Hematopoietic multipotent progenitor cell treated with erythropoietin and hydrocortisone succinate and interleukin-3 and kit ligand, for 17 days (in vitro differentiated cells): ENCODE measurements at regions not wholly inside any gene's neighbourhood (a gene's known extent, or its start where the extent isn't known, plus 50 kb on each side); places are given as distances from the start of the nearest gene placed in this dataset.
"Not testable (repeated sequence)": the region's sequence is repeated elsewhere in the genome, so short reads cannot be mapped to it uniquely, and the experiment has no call there.

Experiments
- DNase-seq: peaks from one replicate; pipeline ENCODE4 v3.0.0-alpha.2; 2015; ENCODE audit warnings: low spot score

DNA sequence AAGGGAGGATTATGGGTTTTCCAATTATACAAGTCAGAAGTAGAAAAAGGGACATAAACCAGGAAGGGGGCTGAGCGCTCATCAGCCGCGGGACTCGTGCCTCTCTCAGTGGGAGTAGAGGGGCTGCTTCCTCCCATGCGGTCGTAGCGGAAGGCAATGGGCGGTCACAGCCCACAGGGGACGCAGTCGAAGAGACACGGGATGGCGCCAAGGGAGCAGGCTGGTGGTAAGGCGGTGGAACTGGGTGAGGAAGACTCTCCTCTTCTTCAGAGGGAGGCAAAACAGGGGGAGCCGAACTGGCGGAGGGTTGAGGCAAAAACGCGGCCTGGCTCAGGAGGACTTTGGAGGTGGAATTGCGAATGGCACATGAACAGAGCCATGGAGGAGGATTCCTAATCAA, 677.7 kb downstream of the TMEM121 start:
- DNase-seq: no peak

DNA sequence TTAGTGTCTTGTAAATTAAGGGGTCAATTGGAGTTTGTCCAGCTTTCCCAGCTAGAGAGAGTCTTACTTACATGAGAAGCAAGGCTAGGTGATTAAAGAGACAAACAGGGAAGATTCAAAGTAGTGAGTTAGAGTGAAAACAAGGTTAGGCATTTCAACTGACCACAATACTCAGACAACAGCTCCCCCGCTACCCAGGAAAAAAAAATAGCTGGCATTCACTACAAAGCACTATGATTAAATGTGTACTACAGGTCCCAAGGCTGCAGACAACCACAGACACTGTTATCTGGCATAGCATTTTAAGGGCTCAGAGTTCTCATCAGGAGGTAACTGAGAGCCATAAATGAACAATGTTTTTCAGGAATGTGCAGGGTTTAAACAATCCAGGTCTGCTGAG, 680.9 kb downstream of the TMEM121 start:
- no peak for DNase-seq

GRCh38 chr14:106208794-106209193, 682.4 kb downstream of the TMEM121 start:
- DNase-seq: no peak

- DNase-seq: no peak
These were observed 683.4 kb downstream of the TMEM121 start for GRCh38 chr14:106209755-106210154.

DNA sequence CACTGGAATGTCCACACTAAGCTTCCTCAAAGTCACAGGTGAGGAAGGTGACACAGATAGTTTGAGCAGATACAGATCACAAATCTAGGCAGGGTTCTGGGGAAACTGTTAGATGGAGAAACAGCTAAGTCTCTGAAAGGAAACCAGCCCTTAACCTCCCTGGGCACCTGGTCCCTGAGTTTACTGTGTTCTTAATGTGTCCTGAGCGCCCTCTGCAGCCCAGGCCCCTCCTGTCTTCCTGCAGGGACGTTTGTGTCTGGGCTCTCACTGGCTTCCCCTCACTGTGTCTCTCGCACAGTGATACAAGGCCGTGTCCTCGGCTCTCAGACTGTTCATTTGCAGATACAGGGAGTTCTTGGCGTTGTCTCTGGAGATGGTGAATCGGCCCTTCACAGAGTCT, 684.3 kb downstream of the TMEM121 start:
- no peak for DNase-seq

DNA sequence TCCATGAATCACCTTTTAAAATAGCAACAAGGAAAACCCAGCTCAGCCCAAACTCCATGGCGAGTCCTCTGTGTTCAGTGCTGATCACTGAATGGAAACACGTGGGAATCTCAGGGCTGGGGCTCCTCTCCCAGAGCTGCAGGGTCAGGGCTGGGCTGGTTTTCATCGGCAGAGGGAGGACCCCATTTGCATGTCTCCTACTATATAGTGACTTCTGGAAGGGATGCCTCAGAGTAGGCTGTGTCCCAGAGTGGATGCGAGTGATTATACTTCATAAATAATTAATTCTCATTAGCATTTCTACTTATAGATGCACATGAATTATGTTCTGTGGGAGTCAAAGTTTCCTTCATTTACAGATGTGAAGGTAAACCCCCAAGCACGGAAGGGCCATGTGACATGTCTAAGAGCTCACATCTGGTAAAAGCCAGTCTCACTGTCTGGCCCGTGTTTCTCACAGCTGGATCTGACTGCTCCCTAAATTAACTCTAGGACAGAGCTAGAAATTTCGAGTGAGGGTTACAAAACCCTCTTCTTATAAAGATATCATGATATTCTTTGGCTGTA, 685.0 kb downstream of the TMEM121 start:
- DNase-seq: no peak

DNA sequence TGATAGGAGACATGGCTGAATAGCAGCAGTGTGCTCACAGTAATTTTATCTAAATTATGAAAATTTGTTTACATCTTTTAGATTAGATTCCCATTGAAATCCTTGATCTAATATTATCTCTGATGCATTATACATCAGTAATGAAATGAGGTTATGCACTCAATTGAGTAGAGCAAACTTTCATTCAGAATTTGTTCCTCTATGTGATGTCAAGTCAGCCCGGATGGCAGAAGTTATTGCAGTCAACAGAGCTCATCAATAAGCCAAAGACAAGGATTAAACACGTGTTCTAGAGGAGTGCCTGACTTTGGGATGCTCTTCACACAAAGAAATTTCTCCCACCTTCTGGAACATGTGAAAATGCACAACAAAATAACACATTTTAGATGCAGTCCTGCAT, 688.8 kb downstream of the TMEM121 start:
- DNase-seq: no peak

GRCh38 chr14:106216679-106217078, 690.3 kb downstream of the TMEM121 start:
- no peak for DNase-seq

- no peak for DNase-seq
These were observed 691.8 kb downstream of the TMEM121 start for GRCh38 chr14:106218174-106218573.

- no peak for DNase-seq
These were observed 695.9 kb downstream of the TMEM121 start for GRCh38 chr14:106222311-106222710.

- DNase-seq: no peak
These were observed 696.3 kb downstream of the TMEM121 start for GRCh38 chr14:106222731-106223130.

GRCh38 chr14:106227793-106228192, 701.4 kb downstream of the TMEM121 start:
- DNase-seq: no peak

DNA sequence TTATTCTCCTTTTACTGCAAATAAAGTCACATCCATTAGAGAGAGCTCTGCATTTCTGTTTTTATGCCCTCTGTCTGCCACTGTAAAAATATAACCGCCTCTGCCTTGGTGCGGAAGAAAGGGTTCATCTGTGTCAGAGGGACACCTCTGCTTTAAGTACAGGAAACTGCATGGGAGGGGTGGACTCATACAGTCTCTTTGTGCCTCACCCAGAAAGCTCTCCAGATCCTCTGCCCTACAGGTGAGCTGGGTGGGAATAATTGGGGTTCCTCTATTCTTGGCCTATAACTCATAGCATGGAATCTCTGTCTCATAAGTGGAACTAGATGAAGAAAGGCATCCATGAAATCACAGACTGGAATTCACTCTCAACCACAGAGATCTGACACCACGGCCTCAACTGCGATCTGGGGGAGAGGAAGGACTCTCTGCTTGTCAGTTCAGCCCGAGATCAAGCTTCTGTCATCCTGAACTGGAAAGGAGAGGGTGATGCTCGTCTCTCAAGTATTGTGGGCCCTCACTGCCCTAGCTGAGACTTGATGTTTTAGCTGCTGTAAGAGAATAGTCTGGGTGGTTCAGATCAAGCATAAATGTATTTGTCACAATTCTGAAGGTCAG, 702.3 kb downstream of the TMEM121 start:
- DNase-seq: no peak

DNA sequence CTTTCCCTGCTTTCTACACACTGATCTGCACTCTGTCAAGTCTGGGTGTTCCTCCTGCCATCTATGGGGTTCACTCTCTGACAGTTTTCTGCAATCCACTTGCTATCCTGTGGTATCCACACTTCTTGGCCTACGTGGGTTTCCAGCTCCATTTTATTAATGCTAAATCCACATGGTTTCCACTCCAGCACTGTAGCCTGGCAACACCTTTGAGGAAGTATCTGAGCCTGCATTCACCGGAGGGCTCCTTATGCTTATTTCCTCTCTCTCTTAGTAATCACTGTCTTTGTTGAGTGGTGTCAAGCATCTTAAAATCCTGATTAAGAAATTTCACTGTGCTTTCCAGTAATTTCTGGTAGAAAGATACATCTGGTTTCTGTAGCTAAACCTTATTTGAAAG, 703.7 kb downstream of the TMEM121 start:
- DNase-seq: no peak

DNA sequence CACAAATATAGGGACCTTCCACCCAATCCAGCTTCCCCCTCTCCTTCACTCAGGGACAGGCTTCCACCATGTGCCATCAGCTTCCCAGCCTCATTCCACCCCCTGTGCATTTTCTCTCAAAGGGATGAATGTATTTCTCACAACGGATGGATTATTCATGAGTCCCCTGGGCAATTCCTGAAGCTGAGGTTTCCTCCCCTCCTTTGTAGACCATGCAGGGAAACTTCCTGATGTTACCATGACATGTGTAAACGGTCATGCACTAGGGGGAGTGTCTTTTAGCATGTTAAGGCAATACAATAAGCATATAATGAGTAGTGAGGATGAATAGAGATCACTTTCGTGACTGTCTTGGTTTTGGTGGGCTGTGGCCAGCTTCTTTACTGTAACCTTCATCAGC, 706.8 kb downstream of the TMEM121 start:
- not testable (repeated sequence) for DNase-seq

DNA sequence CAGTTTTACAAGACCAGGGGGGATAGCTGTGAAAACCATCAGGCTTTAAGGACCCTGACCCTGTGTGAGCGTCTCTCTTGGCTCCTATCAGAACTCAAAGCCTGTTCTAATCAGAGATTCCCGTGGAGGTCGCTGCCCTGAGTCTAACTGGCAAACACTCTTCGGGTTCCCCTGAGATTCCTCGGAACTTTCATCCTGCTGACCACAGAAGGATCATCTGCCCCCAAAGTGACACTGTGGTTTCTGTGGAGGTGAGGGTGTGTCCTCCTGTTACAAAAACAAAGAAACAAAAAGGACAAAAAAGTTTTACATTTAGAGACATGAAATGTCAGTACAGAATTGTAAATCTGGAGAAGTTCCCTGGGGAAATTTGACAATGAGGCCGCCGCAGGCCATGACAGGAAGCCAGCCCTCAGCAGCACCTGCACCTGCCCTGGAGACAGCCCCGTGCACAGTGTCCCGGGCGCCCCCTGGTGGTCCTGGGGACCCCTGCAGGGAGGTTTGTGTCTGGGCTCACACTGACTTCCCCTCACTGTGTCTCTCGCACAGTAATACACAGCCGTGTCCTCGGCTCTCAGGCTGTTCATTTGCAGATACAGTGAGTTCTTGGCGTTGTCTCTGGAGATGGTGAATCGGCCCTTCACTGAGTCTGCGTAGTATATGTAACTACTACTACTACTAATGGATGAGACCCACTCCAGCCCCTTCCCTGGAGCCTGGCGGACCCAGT, 708.3 kb downstream of the TMEM121 start:
- DNase-seq: not testable (repeated sequence)

DNA sequence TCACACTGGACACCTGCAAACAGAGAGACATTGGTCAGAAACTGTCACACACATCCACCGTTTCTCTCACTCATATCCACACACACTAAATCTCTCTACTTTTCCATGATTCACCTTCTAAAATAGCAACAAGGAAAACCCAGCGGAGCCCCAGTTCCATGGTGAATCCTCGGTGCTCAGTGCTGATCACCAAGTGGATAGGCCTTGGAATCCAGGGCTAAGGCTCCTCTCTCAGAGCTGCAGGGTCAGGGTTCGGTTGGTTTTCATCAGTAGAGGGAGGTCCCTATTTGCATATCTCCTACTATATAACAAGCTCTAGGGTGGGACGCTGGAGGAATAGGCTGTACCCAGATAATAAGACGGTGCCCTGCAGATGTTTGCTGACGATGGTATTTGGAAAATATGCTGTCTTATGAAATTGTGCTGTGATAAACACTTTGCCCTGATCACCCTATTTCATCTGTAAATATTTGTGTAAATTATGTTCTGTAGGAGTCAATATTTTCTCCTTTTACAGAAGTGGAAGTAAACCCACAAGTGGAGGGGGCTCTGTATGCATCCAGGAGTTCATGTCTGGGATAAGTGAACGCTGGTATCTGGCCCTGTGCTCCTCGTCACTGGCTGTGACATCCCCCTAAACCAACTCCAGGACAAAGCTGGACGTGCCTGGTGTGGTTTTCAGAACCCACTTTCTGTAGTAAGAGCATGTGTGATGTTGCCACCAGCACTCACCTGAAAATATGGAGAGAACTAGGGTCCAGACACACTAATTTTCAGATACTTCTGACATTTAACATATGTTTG, 709.2 kb downstream of the TMEM121 start:
- DNase-seq: peak; percentile 8

- no peak for DNase-seq
These were observed 722.2 kb downstream of the TMEM121 start for GRCh38 chr14:106248321-106249192.

DNA sequence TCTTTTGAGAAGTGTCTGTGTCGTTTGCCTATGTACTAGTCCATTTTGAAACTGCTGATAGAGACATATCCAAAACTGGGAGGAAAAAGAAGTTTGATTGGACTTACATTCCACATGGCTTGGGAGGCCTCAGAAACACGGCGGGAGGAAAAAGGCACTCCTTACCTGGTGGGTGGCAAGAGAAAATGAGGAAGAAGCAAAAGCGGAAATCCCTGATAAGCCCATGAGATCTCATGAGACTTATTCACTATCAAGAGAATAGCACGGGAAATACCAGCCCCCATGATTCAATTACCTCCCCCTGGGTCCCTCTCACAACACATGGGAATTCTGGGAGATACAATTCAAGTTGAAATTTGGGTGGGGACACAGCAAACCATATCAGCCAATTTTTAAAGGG, 727.6 kb downstream of the TMEM121 start:
- not testable (repeated sequence) for DNase-seq

DNA sequence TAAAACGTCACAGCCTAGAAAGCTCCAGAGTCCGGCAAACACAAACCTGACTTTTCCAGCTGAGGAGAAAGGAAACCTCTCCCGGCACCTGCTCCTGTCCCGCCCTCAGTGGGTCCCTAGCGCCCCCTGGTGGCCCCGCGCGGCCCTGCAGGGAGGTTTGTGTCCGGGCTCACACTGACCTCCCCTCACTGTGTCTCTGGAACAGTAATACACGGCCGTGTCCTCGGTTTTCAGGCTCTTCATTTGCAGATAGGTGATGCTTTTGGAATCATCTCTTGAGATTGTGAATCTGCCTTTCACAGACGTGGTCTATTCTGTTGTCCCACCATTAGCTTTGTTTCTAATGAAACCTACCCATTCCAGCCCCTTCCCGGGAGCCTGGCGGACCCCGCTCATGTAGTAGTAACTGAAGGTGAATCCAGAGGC, 731.2 kb downstream of the TMEM121 start:
- peak; percentile 53 for DNase-seq

DNA sequence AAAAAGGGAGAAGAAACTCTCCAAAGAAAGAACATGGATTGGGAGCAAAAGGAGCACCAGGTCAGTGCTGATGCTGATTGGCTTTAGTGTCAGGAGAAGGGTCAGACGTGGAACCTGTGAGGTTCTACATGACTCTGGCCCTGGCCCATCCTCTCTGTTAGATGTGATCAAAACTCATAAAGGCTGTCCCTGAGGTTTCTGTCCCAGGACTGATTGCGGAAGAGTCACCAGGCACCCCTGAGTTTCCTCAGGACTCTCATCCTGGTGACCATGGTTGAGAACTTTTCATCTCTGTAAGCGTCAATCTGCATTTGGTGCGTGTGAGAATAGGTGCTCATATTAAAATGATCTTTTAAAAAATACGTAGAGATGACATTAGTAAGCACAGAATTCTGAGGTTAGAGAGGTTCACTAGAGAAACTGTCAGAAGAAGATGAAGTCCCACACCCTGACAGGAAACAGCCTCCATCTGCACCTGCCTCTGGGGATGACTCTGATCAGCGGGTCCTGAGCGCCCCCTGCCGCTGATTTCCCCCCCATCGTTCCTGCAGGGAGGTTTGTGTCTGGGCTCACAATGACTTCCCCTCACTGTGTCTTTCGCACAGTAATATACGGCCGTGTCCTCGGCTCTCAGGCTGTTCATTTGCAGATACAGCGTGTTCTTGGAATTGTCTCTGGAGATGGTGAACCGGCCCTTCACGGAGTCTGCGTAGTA, 741.8 kb downstream of the TMEM121 start:
- no peak for DNase-seq
